ENCODE measurements at regions not wholly inside any gene's neighbourhood (a gene's known extent, or its start where the extent isn't known, plus 50 kb on each side); places are given as distances from the start of the nearest gene placed in this dataset.

DNA sequence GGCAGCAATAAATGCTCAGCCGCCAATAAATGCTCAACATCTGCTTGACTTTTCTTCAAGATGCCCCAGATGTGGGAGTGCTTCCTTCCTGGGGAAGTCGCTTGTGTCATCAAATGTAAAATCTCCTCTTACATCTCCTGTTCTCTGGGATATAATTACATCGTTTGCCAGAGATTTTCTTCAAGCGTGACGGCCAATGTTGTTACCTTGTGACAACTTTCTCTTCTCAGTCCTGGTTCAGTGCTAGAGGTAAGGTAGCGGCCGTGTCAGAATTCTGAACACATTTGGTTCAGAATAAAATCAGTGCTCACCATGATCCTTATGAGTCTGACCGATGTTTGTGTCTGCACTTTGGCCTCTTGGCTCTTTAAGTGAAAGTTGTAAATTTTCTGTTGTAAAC, 102.5 kb downstream of the ASMT start:
- TF ChIP-seq, protein P1, sequence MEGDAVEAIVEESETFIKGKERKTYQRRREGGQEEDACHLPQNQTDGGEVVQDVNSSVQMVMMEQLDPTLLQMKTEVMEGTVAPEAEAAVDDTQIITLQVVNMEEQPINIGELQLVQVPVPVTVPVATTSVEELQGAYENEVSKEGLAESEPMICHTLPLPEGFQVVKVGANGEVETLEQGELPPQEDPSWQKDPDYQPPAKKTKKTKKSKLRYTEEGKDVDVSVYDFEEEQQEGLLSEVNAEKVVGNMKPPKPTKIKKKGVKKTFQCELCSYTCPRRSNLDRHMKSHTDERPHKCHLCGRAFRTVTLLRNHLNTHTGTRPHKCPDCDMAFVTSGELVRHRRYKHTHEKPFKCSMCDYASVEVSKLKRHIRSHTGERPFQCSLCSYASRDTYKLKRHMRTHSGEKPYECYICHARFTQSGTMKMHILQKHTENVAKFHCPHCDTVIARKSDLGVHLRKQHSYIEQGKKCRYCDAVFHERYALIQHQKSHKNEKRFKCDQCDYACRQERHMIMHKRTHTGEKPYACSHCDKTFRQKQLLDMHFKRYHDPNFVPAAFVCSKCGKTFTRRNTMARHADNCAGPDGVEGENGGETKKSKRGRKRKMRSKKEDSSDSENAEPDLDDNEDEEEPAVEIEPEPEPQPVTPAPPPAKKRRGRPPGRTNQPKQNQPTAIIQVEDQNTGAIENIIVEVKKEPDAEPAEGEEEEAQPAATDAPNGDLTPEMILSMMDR (IDR thresholded peaks at IDR 0.05) = no peak
- no peak for TF ChIP-seq POLR2A (IDR thresholded peaks at IDR 0.05)

Data from Peyer's patch (tissue), 4 donors.